ENCODE measurements at regions not wholly inside any gene's neighbourhood (a gene's known extent, or its start where the extent isn't known, plus 50 kb on each side); places are given as distances from the start of the nearest gene placed in this dataset.

- TF ChIP-seq ZNF274 (IDR thresholded peaks at IDR 0.05; ENCODE audit: low read depth, low read length): no peak
- TF ChIP-seq SUZ12 (IDR thresholded peaks at IDR 0.05; ENCODE audit: extremely low read depth, insufficient read depth, insufficient read length): no peak
These were observed 92.5 kb upstream of the MBNL1 start for GRCh38 chr3:152176241-152176640.

Data from NT2/D1 (cell line).